Heart right ventricle (tissue), 16 donors: ENCODE measurements at regions not wholly inside any gene's neighbourhood (a gene's known extent, or its start where the extent isn't known, plus 50 kb on each side); places are given as distances from the start of the nearest gene placed in this dataset.

Experiments used
- ATAC-seq, 8 donors: fragments of 200-7000 bp; cut with Tn5 transposase; one replicate each; pipeline ENCODE4 v1.9.1; 2020; ENCODE audit warnings: mild to moderate bottlenecking in 8 of 8, moderate library complexity in 8 of 8, moderate number of reproducible peaks in 1 of 8
- DNase-seq, 2 donors: peaks; one replicate each; pipeline ENCODE4 v3.0.0-alpha.2; 2020
- H3K27ac ChIP-seq, 10 donors: fragments of 200-600 bp; sonication (generic) in 2 of 10; one replicate each; pipeline versions ENCODE4 v1.5.0 to v1.8.0; 2020 to 2022; ENCODE audit warnings: mild to moderate bottlenecking in 3 of 10
- H3K27me3 ChIP-seq, 7 donors: fragments of 200-600 bp; one replicate each; pipeline ENCODE4 v1.8.0; 2021 to 2022; ENCODE audit warnings: mild to moderate bottlenecking in 2 of 7
- H3K36me3 ChIP-seq, 9 donors: fragments of 200-600 bp; sonication (generic) in 1 of 9; one replicate each; pipeline versions ENCODE4 v1.5.0 to v1.8.0; 2020 to 2022; ENCODE audit warnings: mild to moderate bottlenecking in 2 of 9
- H3K4me1 ChIP-seq, 9 donors: fragments of 200-600 bp; sonication (generic) in 1 of 9; one replicate each; pipeline versions ENCODE4 v1.5.0 to v1.8.0; 2020 to 2022; ENCODE audit warnings: mild to moderate bottlenecking in 4 of 9
- H3K4me3 ChIP-seq, 10 donors: fragments of 200-600 bp; sonication (generic) in 2 of 10; one replicate each; pipeline versions ENCODE4 v1.5.0 to v1.8.0; 2020 to 2022; ENCODE audit warnings: mild to moderate bottlenecking in 7 of 10, moderate library complexity in 2 of 10
- H3K9me3 ChIP-seq, 11 donors: fragments of 200-600 bp in 10 of 11; sonication (generic) in 2 of 11; one replicate each; pipeline versions ENCODE4 v1.5.0 to v1.8.0; 2013 to 2022; ENCODE audit warnings: mild to moderate bottlenecking in 2 of 11, control low read depth in 1 of 11, moderate library complexity in 1 of 11
- CTCF ChIP-seq, 9 donors: fragments of 200-600 bp; sonication (generic) in 2 of 9; IDR thresholded peaks; one replicate each; pipeline versions ENCODE4 v1.5.0 to v1.8.0; 2021 to 2022; ENCODE audit warnings: antibody characterized with exemption in 9 of 9, mild to moderate bottlenecking in 5 of 9, moderate library complexity in 1 of 9
- WGBS, 2 donors: extraction: QIAGEN DNeasy Blood & Tissue Kit; methylation state at CpG; one replicate each; pipeline ENCODE4 v1.1.7; 2013; ENCODE audit warnings: inconsistent platforms in 1 of 2; 5-methylcytosine and 5-hydroxymethylcytosine counted together
- intact Hi-C, 10 donors: fragments of 100-400 bp; cut with DNase I; formaldehyde crosslinking; loops; one replicate each; pipeline versions ENCODE4 v1.11.1 to v1.14.2; 2022
- donor health status: Arrhythmogenic right ventricular cardiomyopathy.
- donor health status: ischemic (EF 13 %, LVEDD 7.1; RV severe dilation, severe dysfunction).
- donor health status: healthy with polysubstance abuse.
- donor health status: DM: no; HTN: yes; CAD: no.
- donor health status: DM: no; HTN: no; CAD: no.
- donor health status: ischemic (EF 25% LVEDD 6.9; RV normal size, moderate dysfunction).
- donor health status: ischemic (EF 25% LVEDD 5.7; RV mildly dilated, moderate dysfunction).
- donor health status: healthy.
- donor health status: DM: yes; HTN: yes; CAD: no.
- donor health status: Ischemic cardiomyopathy.
- donor health status: ischemic (EF 35%, LVEDD 5.7; RV mildly dilated, moderate dysfunction).
- donor health status: nonischemic (EF 11% LVEDD 7.7; RV severe dilation, severe dysfunction).
- donor health status: DM: yes; HTN: yes; CAD: no.
- donor health status: PGD.
- donor health status: ischemic (EF 29% LVEDD 5.4; RV normal size, mild dysfunction).
- donor health status: nonischemic (EF 23%, LVEDD 6.1; RV moderate dilation, normal function).

GRCh38 chr5:54765165-54766028 is 220.0 kb downstream of the ESM1 start:
- Histone ChIP-seq H3K4me3 (no peak overlapping the region), H3K27me3 (no peaks in the 10 kb centered on the region), H3K36me3 (no peaks in the 10 kb centered on the region), H3K4me1 (peaks cover 0 to 26% (median 10%) of the 10 kb centered on the region in 9 donors), H3K9me3 (no peaks in the 10 kb centered on the region), H3K27ac (no peak overlapping the region)
- DNase-seq (no peak), ATAC-seq (no peak)
- WGBS, 2 donors, result 97 to 98% methylated on average over 5 of the region's 5 CpGs
- intact Hi-C loops, result no loop called here
- no peak for TF ChIP-seq CTCF (IDR thresholded peaks at IDR 0.05)

GRCh38 chr5:54764102-54765090 is 221.0 kb downstream of the ESM1 start:
- Histone ChIP-seq H3K27me3 (no peaks in the 10 kb centered on the region), H3K4me3 (no peak overlapping the region), H3K36me3 (no peaks in the 10 kb centered on the region), H3K27ac (no peak overlapping the region), H3K9me3 (no peaks in the 10 kb centered on the region), H3K4me1 (peaks cover 0 to 31% (median 10%) of the 10 kb centered on the region in 9 donors)
- TF ChIP-seq CTCF (IDR thresholded peaks at IDR 0.05), result no peak
- DNase-seq (no peak), ATAC-seq (no peak)
- intact Hi-C loops, result no loop called here
- 90 to 92% methylated on average over 5 of the region's 5 CpGs for WGBS, 2 donors

GRCh38 chr5:54761213-54761701 is 224.1 kb downstream of the ESM1 start:
- H3K27ac ChIP-seq, result peak overlapping the region in 2 of 10 donors; percentile 41 to 42

More at GRCh38 chr5:54761213-54761701, 224.1 kb downstream of the ESM1 start:
- no peaks in the 10 kb centered on the region for H3K27me3 ChIP-seq
- no peak for TF ChIP-seq CTCF (IDR thresholded peaks at IDR 0.05)
- no peak overlapping the region for H3K4me3 ChIP-seq
- ATAC-seq (peak; percentile 29 to 93 (median 62)), DNase-seq (no peak)
- intact Hi-C loops, result no loop called here
- H3K9me3 ChIP-seq, result no peaks in the 10 kb centered on the region
- peaks cover 0 to 40% (median 10%) of the 10 kb centered on the region in 9 donors for H3K4me1 ChIP-seq
- H3K36me3 ChIP-seq, result no peaks in the 10 kb centered on the region
- WGBS, 2 donors, result 36 to 55% methylated on average over 2 of the region's 2 CpGs
